SK-N-MC (cell line): ENCODE measurements at regions not wholly inside any gene's neighbourhood (a gene's known extent, or its start where the extent isn't known, plus 50 kb on each side); places are given as distances from the start of the nearest gene placed in this dataset.

Experiments
- EZH2 ChIP-seq: fragments of 200-600 bp; sonication (generic); IDR thresholded peaks from one replicate; pipeline ENCODE4 v1.6.1; 2017; ENCODE audit warnings: antibody characterized with exemption
- FOXP2 ChIP-seq: optimal IDR thresholded peaks from 2 replicates; pipeline ENCODE3; 2011; ENCODE audit warnings: mild to moderate bottlenecking, moderate library complexity; ENCODE audit not compliant: insufficient read depth; ENCODE audit errors: extremely low read length, control extremely low read depth
- POLR2AphosphoS5 ChIP-seq: IDR thresholded peaks from 2 replicates; pipeline ENCODE4 v1.6.1; 2012; ENCODE audit warnings: mild to moderate bottlenecking, low read depth, low read length, borderline replicate concordance

DNA sequence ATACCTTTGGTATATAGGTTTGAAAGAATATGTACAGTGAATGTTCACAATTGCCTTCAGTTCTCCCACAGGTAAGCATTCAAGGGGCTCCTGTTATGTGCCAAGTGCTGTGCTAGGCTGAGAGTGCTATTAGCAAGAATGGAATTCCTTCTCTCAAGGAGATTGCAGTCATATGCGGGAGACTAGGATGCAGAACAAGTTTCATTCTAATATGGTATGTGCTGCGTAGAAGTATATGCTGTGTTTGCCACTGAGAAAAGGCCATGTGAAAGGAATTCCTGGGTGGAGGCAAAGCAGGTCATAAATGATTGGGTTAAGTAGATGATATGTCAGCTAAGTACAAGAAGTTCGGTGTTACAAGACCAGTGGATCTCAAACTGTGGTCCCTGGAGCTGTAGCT, 303.0 kb downstream of the GPATCH2 start:
- no peak for TF ChIP-seq EZH2
- TF ChIP-seq POLR2AphosphoS5, result no peak
- no peak for TF ChIP-seq FOXP2
